ENCODE measurements at regions not wholly inside any gene's neighbourhood (a gene's known extent, or its start where the extent isn't known, plus 50 kb on each side); places are given as distances from the start of the nearest gene placed in this dataset.

DNA sequence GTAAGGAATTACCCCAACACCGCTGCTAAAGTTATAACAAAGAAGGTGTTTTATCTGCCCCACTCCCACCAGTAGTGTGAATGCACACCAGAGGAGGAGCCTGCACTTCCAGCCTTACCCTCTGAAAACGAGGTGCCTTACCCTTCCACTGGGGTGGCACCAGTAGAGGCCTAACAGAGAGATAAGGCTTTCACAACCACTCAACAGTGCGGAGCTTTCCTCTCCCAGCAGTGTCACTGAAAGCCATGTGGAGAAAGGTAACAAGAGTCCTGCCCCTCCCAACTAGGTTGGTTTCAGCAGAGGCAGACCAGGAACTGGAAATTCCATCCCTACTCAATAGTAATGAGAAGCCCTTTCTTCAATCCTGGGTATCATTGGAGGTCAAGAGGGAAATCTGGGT lies 539.2 kb downstream of the VGLL3 start:
- no peak for TF ChIP-seq CTCF (conservative IDR thresholded peaks at IDR 0.05 in 1 of 2, IDR thresholded peaks at IDR 0.05 in 1 of 2; ENCODE audit: low read depth in 1 of 2, low read length in 2 of 2)
- TF ChIP-seq EZH2 (IDR thresholded peaks at IDR 0.05; ENCODE audit: low read length, missing control alignments): no peak
- no peaks in the 10 kb centered on the region for H4K20me1 ChIP-seq (ENCODE audit: control insufficient read depth, extremely low read depth, insufficient read depth, low read length)
- DNase-seq (ENCODE audit: low read depth in 2 of 2): no peak

GRCh38 chr3:86438544-86438943 lies 552.4 kb downstream of the VGLL3 start:
- no peak overlapping the region for H3K9ac ChIP-seq (ENCODE audit: insufficient read depth, low read length)
- no peaks in the 10 kb centered on the region for H3K4me1 ChIP-seq (ENCODE audit: control insufficient read depth, extremely low read depth, insufficient read depth, low read length)
- H3K36me3 ChIP-seq (ENCODE audit: control insufficient read depth, insufficient read depth, low read length): no peaks in the 10 kb centered on the region
- TF ChIP-seq CTCF (conservative IDR thresholded peaks at IDR 0.05 in 1 of 2, IDR thresholded peaks at IDR 0.05 in 1 of 2; ENCODE audit: low read depth in 1 of 2, low read length in 2 of 2) (no peak), EZH2 (IDR thresholded peaks at IDR 0.05; ENCODE audit: low read length, missing control alignments) (no peak)
- DNase-seq (ENCODE audit: low read depth in 2 of 2): no peak
- H3K79me2 ChIP-seq (ENCODE audit: control insufficient read depth, insufficient read depth, low read length): no peaks in the 10 kb centered on the region
- H3K4me3 ChIP-seq (replicated peaks in 1 of 4; ENCODE audit: control extremely low read depth in 1 of 4, insufficient read depth in 1 of 4, low read depth in 3 of 4, low read length in 4 of 4): no peak overlapping the region
- no peak overlapping the region for H2AFZ ChIP-seq (ENCODE audit: low read length)
- H3K27me3 ChIP-seq (ENCODE audit: control insufficient read depth, insufficient read depth, low read length): no peaks in the 10 kb centered on the region
- H3K9me3 ChIP-seq (ENCODE audit: control insufficient read depth, insufficient read depth, low read depth, low read length): no peaks in the 10 kb centered on the region
- no peak overlapping the region for H3K27ac ChIP-seq (ENCODE audit: insufficient read depth, low read length)
- H3K4me2 ChIP-seq (ENCODE audit: extremely low read depth, insufficient read depth, low read length): no peak overlapping the region
- H4K20me1 ChIP-seq (ENCODE audit: control insufficient read depth, extremely low read depth, insufficient read depth, low read length): no peaks in the 10 kb centered on the region

More for the DNA sequence above, 539.2 kb downstream of the VGLL3 start:
- Histone ChIP-seq H3K4me3 (replicated peaks in 1 of 4; ENCODE audit: control extremely low read depth in 1 of 4, insufficient read depth in 1 of 4, low read depth in 3 of 4, low read length in 4 of 4) (no peak overlapping the region), H3K4me2 (ENCODE audit: extremely low read depth, insufficient read depth, low read length) (no peak overlapping the region), H3K9me3 (ENCODE audit: control insufficient read depth, insufficient read depth, low read depth, low read length) (no peaks in the 10 kb centered on the region), H3K36me3 (ENCODE audit: control insufficient read depth, insufficient read depth, low read length) (no peaks in the 10 kb centered on the region), H2AFZ (ENCODE audit: low read length) (no peak overlapping the region), H3K9ac (ENCODE audit: insufficient read depth, low read length) (no peak overlapping the region), H3K4me1 (ENCODE audit: control insufficient read depth, extremely low read depth, insufficient read depth, low read length) (no peaks in the 10 kb centered on the region), H3K79me2 (ENCODE audit: control insufficient read depth, insufficient read depth, low read length) (no peaks in the 10 kb centered on the region), H3K27me3 (ENCODE audit: control insufficient read depth, insufficient read depth, low read length) (no peaks in the 10 kb centered on the region), H3K27ac (ENCODE audit: insufficient read depth, low read length) (no peak overlapping the region)

- no peak overlapping the region for H3K9ac ChIP-seq (ENCODE audit: insufficient read depth, low read length)
- H3K36me3 ChIP-seq (ENCODE audit: control insufficient read depth, insufficient read depth, low read length): no peaks in the 10 kb centered on the region
- no peak overlapping the region for H2AFZ ChIP-seq (ENCODE audit: low read length)
- DNase-seq (ENCODE audit: low read depth in 2 of 2): no peak
- TF ChIP-seq EZH2 (IDR thresholded peaks at IDR 0.05; ENCODE audit: low read length, missing control alignments) (no peak), CTCF (conservative IDR thresholded peaks at IDR 0.05 in 1 of 2, IDR thresholded peaks at IDR 0.05 in 1 of 2; ENCODE audit: low read depth in 1 of 2, low read length in 2 of 2) (no peak)
- H3K27ac ChIP-seq (ENCODE audit: insufficient read depth, low read length): no peak overlapping the region
- no peaks in the 10 kb centered on the region for H3K9me3 ChIP-seq (ENCODE audit: control insufficient read depth, insufficient read depth, low read depth, low read length)
- no peaks in the 10 kb centered on the region for H3K4me1 ChIP-seq (ENCODE audit: control insufficient read depth, extremely low read depth, insufficient read depth, low read length)
- H3K27me3 ChIP-seq (ENCODE audit: control insufficient read depth, insufficient read depth, low read length): no peaks in the 10 kb centered on the region
- H3K4me2 ChIP-seq (ENCODE audit: extremely low read depth, insufficient read depth, low read length): no peak overlapping the region
- H4K20me1 ChIP-seq (ENCODE audit: control insufficient read depth, extremely low read depth, insufficient read depth, low read length): no peaks in the 10 kb centered on the region
- no peaks in the 10 kb centered on the region for H3K79me2 ChIP-seq (ENCODE audit: control insufficient read depth, insufficient read depth, low read length)
- no peak overlapping the region for H3K4me3 ChIP-seq (replicated peaks in 1 of 4; ENCODE audit: control extremely low read depth in 1 of 4, insufficient read depth in 1 of 4, low read depth in 3 of 4, low read length in 4 of 4)
Measured at GRCh38 chr3:86427343-86427742, 563.6 kb downstream of the VGLL3 start.
